ENCODE measurements at regions not wholly inside any gene's neighbourhood (a gene's known extent, or its start where the extent isn't known, plus 50 kb on each side); places are given as distances from the start of the nearest gene placed in this dataset.

- Histone ChIP-seq H3K9me2 (replicated peaks; ENCODE audit: low read depth, low read length) (no peaks in the 10 kb centered on the region), H4K20me1 (ENCODE audit: insufficient read depth, low read length, poor library complexity, severe bottlenecking) (no peaks in the 10 kb centered on the region), H3K27me3 (ENCODE audit: insufficient read depth, low read length, poor library complexity, severe bottlenecking) (no peaks in the 10 kb centered on the region), H3K79me2 (ENCODE audit: insufficient read depth, low read length) (no peaks in the 10 kb centered on the region), H3K4me3 (ENCODE audit: low read length, poor library complexity, severe bottlenecking) (no peak overlapping the region), H3K9ac (ENCODE audit: low read depth, low read length, poor library complexity, severe bottlenecking) (no peak overlapping the region), H3K4me2 (ENCODE audit: low read depth, low read length, poor library complexity, severe bottlenecking) (no peak overlapping the region), H3K4me1 (ENCODE audit: insufficient read depth, low read length, poor library complexity, severe bottlenecking) (peaks cover 6% of the 10 kb centered on the region), H2AFZ (ENCODE audit: low read length) (no peak overlapping the region), H3K9me3 (ENCODE audit: insufficient read depth, low read depth, low read length) (no peaks in the 10 kb centered on the region), H3F3A (ENCODE audit: low read depth) (no peaks in the 10 kb centered on the region), H3K36me3 (ENCODE audit: insufficient read depth, low read length) (peaks cover 3% of the 10 kb centered on the region; the same call in 1 of the 2 replicates)
- TF ChIP-seq, protein P1, sequence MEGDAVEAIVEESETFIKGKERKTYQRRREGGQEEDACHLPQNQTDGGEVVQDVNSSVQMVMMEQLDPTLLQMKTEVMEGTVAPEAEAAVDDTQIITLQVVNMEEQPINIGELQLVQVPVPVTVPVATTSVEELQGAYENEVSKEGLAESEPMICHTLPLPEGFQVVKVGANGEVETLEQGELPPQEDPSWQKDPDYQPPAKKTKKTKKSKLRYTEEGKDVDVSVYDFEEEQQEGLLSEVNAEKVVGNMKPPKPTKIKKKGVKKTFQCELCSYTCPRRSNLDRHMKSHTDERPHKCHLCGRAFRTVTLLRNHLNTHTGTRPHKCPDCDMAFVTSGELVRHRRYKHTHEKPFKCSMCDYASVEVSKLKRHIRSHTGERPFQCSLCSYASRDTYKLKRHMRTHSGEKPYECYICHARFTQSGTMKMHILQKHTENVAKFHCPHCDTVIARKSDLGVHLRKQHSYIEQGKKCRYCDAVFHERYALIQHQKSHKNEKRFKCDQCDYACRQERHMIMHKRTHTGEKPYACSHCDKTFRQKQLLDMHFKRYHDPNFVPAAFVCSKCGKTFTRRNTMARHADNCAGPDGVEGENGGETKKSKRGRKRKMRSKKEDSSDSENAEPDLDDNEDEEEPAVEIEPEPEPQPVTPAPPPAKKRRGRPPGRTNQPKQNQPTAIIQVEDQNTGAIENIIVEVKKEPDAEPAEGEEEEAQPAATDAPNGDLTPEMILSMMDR (conservative IDR thresholded peaks at IDR 0.05; ENCODE audit: low read length) = no peak
- TF ChIP-seq EZH2phosphoT487 (IDR thresholded peaks at IDR 0.05; ENCODE audit: borderline replicate concordance) = no peak
These were observed 98.4 kb upstream of the GSE1 start for GRCh38 chr16:85514598-85515318.

- H3F3A ChIP-seq (ENCODE audit: low read depth) = no peaks in the 10 kb centered on the region
- H2AFZ ChIP-seq (ENCODE audit: low read length) = no peak overlapping the region
- no peaks in the 10 kb centered on the region for H3K9me3 ChIP-seq (ENCODE audit: insufficient read depth, low read depth, low read length)
- no peak overlapping the region for H3K4me3 ChIP-seq (ENCODE audit: low read length, poor library complexity, severe bottlenecking)
- peaks cover 6% of the 10 kb centered on the region for H3K4me1 ChIP-seq (ENCODE audit: insufficient read depth, low read length, poor library complexity, severe bottlenecking)
- TF ChIP-seq, protein P1 (conservative IDR thresholded peaks at IDR 0.05; ENCODE audit: low read length) = no peak
- no peak for TF ChIP-seq EZH2phosphoT487 (IDR thresholded peaks at IDR 0.05; ENCODE audit: borderline replicate concordance)
- no peaks in the 10 kb centered on the region for H4K20me1 ChIP-seq (ENCODE audit: insufficient read depth, low read length, poor library complexity, severe bottlenecking)
- no peaks in the 10 kb centered on the region for H3K27me3 ChIP-seq (ENCODE audit: insufficient read depth, low read length, poor library complexity, severe bottlenecking)
- H3K36me3 ChIP-seq (ENCODE audit: insufficient read depth, low read length) = peaks cover 3% of the 10 kb centered on the region; the same call in 1 of the 2 replicates
- H3K9me2 ChIP-seq (replicated peaks; ENCODE audit: low read depth, low read length) = no peaks in the 10 kb centered on the region
- H3K9ac ChIP-seq (ENCODE audit: low read depth, low read length, poor library complexity, severe bottlenecking) = no peak overlapping the region
- H3K4me2 ChIP-seq (ENCODE audit: low read depth, low read length, poor library complexity, severe bottlenecking) = no peak overlapping the region
- no peaks in the 10 kb centered on the region for H3K79me2 ChIP-seq (ENCODE audit: insufficient read depth, low read length)
These were observed 97.8 kb upstream of the GSE1 start for GRCh38 chr16:85515319-85515745.

GRCh38 chr16:85515830-85516397, 97.2 kb upstream of the GSE1 start:
- TF ChIP-seq, protein P1 (conservative IDR thresholded peaks at IDR 0.05; ENCODE audit: low read length) = no peak
- TF ChIP-seq EZH2phosphoT487 (IDR thresholded peaks at IDR 0.05; ENCODE audit: borderline replicate concordance) = no peak
- Histone ChIP-seq H3K4me1 (ENCODE audit: insufficient read depth, low read length, poor library complexity, severe bottlenecking) (peaks cover 6% of the 10 kb centered on the region), H3K9me3 (ENCODE audit: insufficient read depth, low read depth, low read length) (no peaks in the 10 kb centered on the region), H4K20me1 (ENCODE audit: insufficient read depth, low read length, poor library complexity, severe bottlenecking) (no peaks in the 10 kb centered on the region), H3K36me3 (ENCODE audit: insufficient read depth, low read length) (peaks cover 3% of the 10 kb centered on the region; the same call in 1 of the 2 replicates), H3K4me2 (ENCODE audit: low read depth, low read length, poor library complexity, severe bottlenecking) (no peak overlapping the region), H3F3A (ENCODE audit: low read depth) (no peaks in the 10 kb centered on the region), H2AFZ (ENCODE audit: low read length) (no peak overlapping the region), H3K79me2 (ENCODE audit: insufficient read depth, low read length) (no peaks in the 10 kb centered on the region), H3K4me3 (ENCODE audit: low read length, poor library complexity, severe bottlenecking) (no peak overlapping the region), H3K9me2 (replicated peaks; ENCODE audit: low read depth, low read length) (no peaks in the 10 kb centered on the region), H3K27me3 (ENCODE audit: insufficient read depth, low read length, poor library complexity, severe bottlenecking) (no peaks in the 10 kb centered on the region), H3K9ac (ENCODE audit: low read depth, low read length, poor library complexity, severe bottlenecking) (no peak overlapping the region)

Measured in Loucy (cell line).